22Rv1 (cell line): ENCODE measurements at regions not wholly inside any gene's neighbourhood (a gene's known extent, or its start where the extent isn't known, plus 50 kb on each side); places are given as distances from the start of the nearest gene placed in this dataset.

ENCODE experiments used
- ZFX ChIP-seq: fragments of 450-650 bp; IDR thresholded peaks from 2 replicates; pipeline ENCODE4 v1.6.1; 2017; ENCODE audit warnings: antibody characterized with exemption, borderline replicate concordance
- TF ChIP-seq, protein P1 (sequence below): fragments of 450-650 bp; IDR thresholded peaks from 2 replicates; pipeline ENCODE4 v1.5.1; 2017; ENCODE audit warnings: mild to moderate bottlenecking

- TF ChIP-seq, protein P1, sequence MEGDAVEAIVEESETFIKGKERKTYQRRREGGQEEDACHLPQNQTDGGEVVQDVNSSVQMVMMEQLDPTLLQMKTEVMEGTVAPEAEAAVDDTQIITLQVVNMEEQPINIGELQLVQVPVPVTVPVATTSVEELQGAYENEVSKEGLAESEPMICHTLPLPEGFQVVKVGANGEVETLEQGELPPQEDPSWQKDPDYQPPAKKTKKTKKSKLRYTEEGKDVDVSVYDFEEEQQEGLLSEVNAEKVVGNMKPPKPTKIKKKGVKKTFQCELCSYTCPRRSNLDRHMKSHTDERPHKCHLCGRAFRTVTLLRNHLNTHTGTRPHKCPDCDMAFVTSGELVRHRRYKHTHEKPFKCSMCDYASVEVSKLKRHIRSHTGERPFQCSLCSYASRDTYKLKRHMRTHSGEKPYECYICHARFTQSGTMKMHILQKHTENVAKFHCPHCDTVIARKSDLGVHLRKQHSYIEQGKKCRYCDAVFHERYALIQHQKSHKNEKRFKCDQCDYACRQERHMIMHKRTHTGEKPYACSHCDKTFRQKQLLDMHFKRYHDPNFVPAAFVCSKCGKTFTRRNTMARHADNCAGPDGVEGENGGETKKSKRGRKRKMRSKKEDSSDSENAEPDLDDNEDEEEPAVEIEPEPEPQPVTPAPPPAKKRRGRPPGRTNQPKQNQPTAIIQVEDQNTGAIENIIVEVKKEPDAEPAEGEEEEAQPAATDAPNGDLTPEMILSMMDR, result no peak
- no peak for TF ChIP-seq ZFX
Measured at GRCh38 chr2:120570001-120570400, 165.7 kb upstream of the GLI2 start.
